Esophagus squamous epithelium (tissue), 5 donors: ENCODE measurements at regions not wholly inside any gene's neighbourhood (a gene's known extent, or its start where the extent isn't known, plus 50 kb on each side); places are given as distances from the start of the nearest gene placed in this dataset.
"Not testable (repeated sequence)": the region's sequence is repeated elsewhere in the genome, so short reads cannot be mapped to it uniquely, and the experiment has no call there.

Experiments
- DNase-seq: peaks from one replicate; lab custom pipeline; 2025; lab: John Stamatoyannopoulos, UW
- H3K27ac ChIP-seq, 4 donors: fragments of 200-600 bp; sonication (generic); one replicate each; pipeline ENCODE4 v1.5.1; 2016 to 2019; ENCODE audit warnings: mild to moderate bottlenecking in 1 of 4
- H3K27me3 ChIP-seq, 4 donors: fragments of 200-600 bp; sonication (generic); 1 replicate in 3 of 4; 2 replicates in 1 of 4; pipeline versions ENCODE4 v1.5.1 to v1.6.0; 2017 to 2021; ENCODE audit warnings: antibody characterized with exemption in 1 of 4
- H3K36me3 ChIP-seq, 3 donors: fragments of 200-600 bp; sonication (generic); one replicate each; pipeline ENCODE4 v1.5.1; 2016 to 2019
- H3K4me1 ChIP-seq, 3 donors: fragments of 200-600 bp; sonication (generic); one replicate each; pipeline ENCODE4 v1.5.1; 2017 to 2019
- H3K4me3 ChIP-seq, 4 donors: fragments of 200-600 bp; sonication (generic); 1 replicate in 3 of 4; 2 replicates in 1 of 4; pipeline ENCODE4 v1.5.1; 2016 to 2019; ENCODE audit warnings: mild to moderate bottlenecking in 2 of 4, moderate library complexity in 1 of 4
- H3K9me3 ChIP-seq, 3 donors: fragments of 200-600 bp; sonication (generic); one replicate each; pipeline ENCODE4 v1.5.1; 2016 to 2019
- POLR2A ChIP-seq, 4 donors: fragments of 450-650 bp; IDR thresholded peaks; one replicate each; pipeline ENCODE4 v1.6.1; 2017; ENCODE audit warnings: antibody characterized with exemption in 4 of 4, mild to moderate bottlenecking in 4 of 4, moderate library complexity in 3 of 4
- WGBS, 2 donors: methylation state at CpG; one replicate each; pipeline ENCODE4 v1.1.5; 2018; 5-methylcytosine and 5-hydroxymethylcytosine counted together
- intact Hi-C: fragments of 100-400 bp; cut with DNase I; formaldehyde crosslinking; loops from one replicate; pipeline ENCODE4 v1.15.0; 2022
- TF ChIP-seq, protein P1 (sequence below), 6 experiments: fragments of 450-650 bp in 4 of 6; fragments of 200-600 bp in 2 of 6; sonication (generic) in 2 of 6; IDR thresholded peaks; one replicate each; pipeline ENCODE4 v1.5.1; 2016 to 2019; ENCODE audit warnings: antibody characterized with exemption in 6 of 6, mild to moderate bottlenecking in 4 of 6, moderate library complexity in 4 of 6
- donor health status: DM: yes; HTN: yes; CAD: no.

DNA sequence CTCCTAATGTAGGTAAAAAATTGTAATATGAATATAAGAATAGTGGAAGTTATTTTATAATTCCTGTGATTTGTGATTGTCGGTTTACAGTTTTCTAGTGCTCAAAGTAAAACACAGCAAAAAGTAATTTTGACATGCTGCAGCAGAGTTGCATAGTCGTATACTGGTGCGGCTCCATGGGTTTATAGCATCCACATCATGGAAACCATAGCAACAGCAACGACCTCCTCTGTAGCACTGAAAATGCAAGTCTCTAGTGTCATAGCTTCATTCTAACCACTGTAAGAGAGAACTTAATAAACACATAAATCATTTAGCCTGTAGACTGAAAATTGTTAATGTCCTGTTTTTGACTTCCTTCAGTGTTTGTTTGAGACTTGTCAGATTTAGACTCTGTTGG is 574.3 kb downstream of the KCNH5 start:
- H3K9me3 ChIP-seq = no peaks in the 10 kb centered on the region

DNA sequence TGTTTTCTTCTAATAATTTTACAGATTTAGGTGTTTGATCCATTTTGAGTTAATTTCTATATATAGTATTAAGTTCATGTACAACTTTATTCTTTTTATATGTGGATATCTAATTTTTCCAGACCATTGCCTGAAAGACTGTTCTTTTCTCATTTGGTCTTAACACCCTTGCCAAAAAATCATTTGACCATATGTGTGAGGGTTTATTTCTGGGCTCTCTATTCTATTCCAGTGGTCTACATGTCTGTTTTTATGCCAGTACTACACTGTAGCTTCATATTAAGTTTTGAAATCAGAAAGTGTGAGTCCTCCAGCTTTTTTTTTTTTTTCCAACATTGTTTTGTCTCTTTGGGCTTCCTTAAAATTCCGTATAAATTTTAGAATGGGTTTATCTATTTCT is 554.1 kb downstream of the KCNH5 start:
- TF ChIP-seq POLR2A (IDR thresholded peaks at IDR 0.05) = no peak
- TF ChIP-seq, protein P1, sequence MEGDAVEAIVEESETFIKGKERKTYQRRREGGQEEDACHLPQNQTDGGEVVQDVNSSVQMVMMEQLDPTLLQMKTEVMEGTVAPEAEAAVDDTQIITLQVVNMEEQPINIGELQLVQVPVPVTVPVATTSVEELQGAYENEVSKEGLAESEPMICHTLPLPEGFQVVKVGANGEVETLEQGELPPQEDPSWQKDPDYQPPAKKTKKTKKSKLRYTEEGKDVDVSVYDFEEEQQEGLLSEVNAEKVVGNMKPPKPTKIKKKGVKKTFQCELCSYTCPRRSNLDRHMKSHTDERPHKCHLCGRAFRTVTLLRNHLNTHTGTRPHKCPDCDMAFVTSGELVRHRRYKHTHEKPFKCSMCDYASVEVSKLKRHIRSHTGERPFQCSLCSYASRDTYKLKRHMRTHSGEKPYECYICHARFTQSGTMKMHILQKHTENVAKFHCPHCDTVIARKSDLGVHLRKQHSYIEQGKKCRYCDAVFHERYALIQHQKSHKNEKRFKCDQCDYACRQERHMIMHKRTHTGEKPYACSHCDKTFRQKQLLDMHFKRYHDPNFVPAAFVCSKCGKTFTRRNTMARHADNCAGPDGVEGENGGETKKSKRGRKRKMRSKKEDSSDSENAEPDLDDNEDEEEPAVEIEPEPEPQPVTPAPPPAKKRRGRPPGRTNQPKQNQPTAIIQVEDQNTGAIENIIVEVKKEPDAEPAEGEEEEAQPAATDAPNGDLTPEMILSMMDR (IDR thresholded peaks at IDR 0.05) = no peak
- no peak overlapping the region for H3K4me3 ChIP-seq
- 83 to 87% methylated on average over 1 of the region's 1 CpG for WGBS, 2 donors
- no peak for DNase-seq
- no peak overlapping the region for H3K27ac ChIP-seq
- H3K36me3 ChIP-seq = no peaks in the 10 kb centered on the region
- no peaks in the 10 kb centered on the region for H3K4me1 ChIP-seq
- intact Hi-C loops = no loop called here
- H3K9me3 ChIP-seq = peaks cover 0 to 10% (median 0%) of the 10 kb centered on the region in 3 donors
- no peaks in the 10 kb centered on the region for H3K27me3 ChIP-seq

More for the DNA sequence above, 574.3 kb downstream of the KCNH5 start:
- intact Hi-C loops = no loop called here
- no peak overlapping the region for H3K27ac ChIP-seq
- no peaks in the 10 kb centered on the region for H3K27me3 ChIP-seq
- H3K4me3 ChIP-seq = no peak overlapping the region
- no peaks in the 10 kb centered on the region for H3K4me1 ChIP-seq
- no peaks in the 10 kb centered on the region for H3K36me3 ChIP-seq
- no peak for DNase-seq
- no peak for TF ChIP-seq POLR2A (IDR thresholded peaks at IDR 0.05)
- TF ChIP-seq, protein P1 (IDR thresholded peaks at IDR 0.05) = no peak
- 75 to 83% methylated on average over 4 of the region's 4 CpGs for WGBS, 2 donors

DNA sequence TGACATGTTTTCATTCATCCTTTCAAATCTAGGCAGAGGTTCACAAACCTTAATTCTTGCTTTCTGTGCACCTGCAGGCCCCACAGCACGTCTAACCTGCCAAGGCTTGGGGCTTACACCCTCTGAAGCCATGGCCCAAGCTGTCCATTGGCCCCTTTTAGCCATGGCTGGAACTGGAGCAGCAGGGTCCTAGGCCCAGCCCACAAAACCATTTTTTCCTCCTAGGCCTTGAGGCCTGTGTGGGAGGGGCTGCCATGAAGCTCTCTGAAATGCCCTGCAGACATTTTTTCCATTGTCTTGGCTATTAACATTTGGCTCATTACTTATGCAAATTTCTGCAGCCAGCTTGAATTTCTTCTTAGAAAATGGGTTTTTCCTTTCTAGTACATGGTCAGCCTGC is 547.5 kb downstream of the KCNH5 start:
- no peaks in the 10 kb centered on the region for H3K36me3 ChIP-seq
- H3K27ac ChIP-seq = no peak overlapping the region
- intact Hi-C loops = no loop called here
- no peaks in the 10 kb centered on the region for H3K4me1 ChIP-seq
- WGBS, 2 donors = 60% methylated on average over 1 of the region's 1 CpG; no CpG with 5 or more reads in 1 of the 2 donors
- no peaks in the 10 kb centered on the region for H3K27me3 ChIP-seq
- no peak overlapping the region for H3K4me3 ChIP-seq
- no peak for DNase-seq
- no peak for TF ChIP-seq POLR2A (IDR thresholded peaks at IDR 0.05)
- TF ChIP-seq, protein P1 (IDR thresholded peaks at IDR 0.05) = no peak
- peaks cover 0 to 26% (median 12%) of the 10 kb centered on the region in 3 donors for H3K9me3 ChIP-seq

DNA sequence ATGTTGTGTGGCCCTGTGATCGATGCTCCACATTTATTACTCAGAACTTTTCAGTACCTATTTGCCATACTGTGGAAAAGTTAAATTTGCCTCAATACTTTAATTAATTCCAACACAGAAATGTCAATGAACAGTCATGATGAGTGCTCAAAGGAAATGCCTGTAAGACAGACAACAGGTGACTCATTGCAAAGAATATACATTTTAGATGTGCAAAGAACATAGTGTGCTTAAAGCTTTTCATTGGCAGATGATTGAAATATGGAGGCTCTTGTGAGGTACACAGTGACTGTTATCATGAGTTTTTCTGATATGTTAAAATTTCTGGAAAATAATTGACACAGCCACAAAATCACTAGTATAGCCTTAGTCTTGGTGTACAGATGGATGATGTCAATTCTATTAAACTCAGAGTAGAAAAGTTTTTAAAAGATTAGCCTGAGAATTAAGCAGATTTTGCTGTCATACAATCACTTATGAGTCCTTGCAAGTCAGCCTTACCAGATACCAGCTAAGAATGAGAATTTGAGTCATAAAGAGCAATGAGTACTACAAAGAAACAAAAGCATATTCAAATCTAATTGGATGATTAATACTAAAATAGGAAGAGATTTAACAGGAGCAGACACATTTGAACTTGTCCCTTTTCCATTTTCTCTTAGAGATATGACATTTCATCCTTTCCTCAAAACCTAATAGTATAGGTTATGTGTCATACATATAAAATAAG is 544.1 kb downstream of the KCNH5 start:
- Histone ChIP-seq H3K4me3 (no peak overlapping the region), H3K9me3 (peaks cover 0 to 15% (median 12%) of the 10 kb centered on the region in 3 donors), H3K27me3 (no peaks in the 10 kb centered on the region), H3K36me3 (no peaks in the 10 kb centered on the region), H3K27ac (no peak overlapping the region), H3K4me1 (no peaks in the 10 kb centered on the region)
- no peak for TF ChIP-seq POLR2A (IDR thresholded peaks at IDR 0.05)
- TF ChIP-seq, protein P1 (IDR thresholded peaks at IDR 0.05) = no peak
- WGBS, 2 donors = 43 to 83% methylated on average over 1 of the region's 1 CpG
- intact Hi-C loops = no loop called here
- no peak for DNase-seq

DNA sequence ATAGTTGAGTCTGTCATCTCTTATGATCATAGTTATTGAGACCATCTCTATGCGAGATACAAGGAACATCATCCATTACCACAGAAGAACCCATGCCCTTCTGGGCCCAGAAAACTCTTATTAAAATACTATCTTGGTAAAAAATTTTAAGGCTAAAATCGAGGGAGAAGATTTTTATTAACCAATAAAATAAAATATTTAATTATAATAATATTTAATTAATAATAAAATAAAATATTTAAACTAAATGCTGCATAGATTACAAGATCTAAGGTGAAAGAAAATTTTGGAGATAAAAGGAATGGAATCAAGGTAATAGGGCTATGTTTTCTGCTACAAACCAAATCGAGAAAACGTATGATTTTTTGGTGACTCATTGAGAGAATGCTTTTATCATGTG is 540.2 kb downstream of the KCNH5 start:
- H3K4me3 ChIP-seq = no peak overlapping the region
- no peak overlapping the region for H3K27ac ChIP-seq
- H3K27me3 ChIP-seq = no peaks in the 10 kb centered on the region
- no peaks in the 10 kb centered on the region for H3K36me3 ChIP-seq
- H3K4me1 ChIP-seq = no peaks in the 10 kb centered on the region
- WGBS, 2 donors = 79% methylated on average over 4 of the region's 4 CpGs
- no peaks in the 10 kb centered on the region for H3K9me3 ChIP-seq
- TF ChIP-seq, protein P1 (IDR thresholded peaks at IDR 0.05) = no peak
- TF ChIP-seq POLR2A (IDR thresholded peaks at IDR 0.05) = no peak
- DNase-seq = no peak
- intact Hi-C loops = no loop called here

DNA sequence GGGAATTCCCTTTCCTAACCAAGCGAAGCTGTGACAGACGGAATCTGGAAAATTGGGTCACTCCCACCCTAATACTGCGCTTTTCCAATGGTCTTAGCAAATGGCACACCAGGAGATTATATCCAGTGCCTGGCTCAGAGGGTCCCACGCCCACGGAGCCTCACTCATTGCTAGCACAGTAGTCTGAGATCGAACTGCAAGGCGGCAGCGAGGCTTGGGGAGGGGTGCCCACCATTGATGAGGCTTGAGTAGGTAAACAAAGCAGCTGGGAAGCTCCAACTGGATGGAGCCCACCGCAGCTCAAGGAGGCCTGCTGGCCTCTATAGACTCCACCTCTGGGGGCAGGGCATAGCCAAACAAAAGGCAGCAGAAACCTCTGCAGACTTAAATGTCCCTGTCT is 523.9 kb downstream of the KCNH5 start:
- H3K36me3 ChIP-seq, H3K27me3 ChIP-seq, H3K4me3 ChIP-seq, H3K27ac ChIP-seq, H3K4me1 ChIP-seq, DNase-seq, intact Hi-C loops: not testable (repeated sequence)
- peaks cover 0 to 27% (median 0%) of the 10 kb centered on the region in 3 donors for H3K9me3 ChIP-seq
- WGBS, 2 donors = 84 to 100% methylated on average over 4 to 8 of the region's 9 CpGs
